HEK293T (cell line): ENCODE measurements at regions not wholly inside any gene's neighbourhood (a gene's known extent, or its start where the extent isn't known, plus 50 kb on each side); places are given as distances from the start of the nearest gene placed in this dataset.

Source experiments
- FOXA1 ChIP-seq: fragments of 450-650 bp; IDR thresholded peaks from 2 replicates; pipeline ENCODE4 v1.6.1; 2016; ENCODE audit warnings: mild to moderate bottlenecking
- LEF1 ChIP-seq: fragments of 450-650 bp; IDR thresholded peaks from 2 replicates; pipeline ENCODE4 v1.6.1; 2017; ENCODE audit warnings: mild to moderate bottlenecking, borderline replicate concordance
- PKNOX1 ChIP-seq: fragments of 450-650 bp; IDR thresholded peaks from 2 replicates; pipeline ENCODE4 v1.6.1; 2016

- no peak for TF ChIP-seq FOXA1
- TF ChIP-seq PKNOX1 = no peak
- no peak for TF ChIP-seq LEF1
Measured at GRCh38 chr7:38060637-38061036, 117.4 kb upstream of the STARD3NL start.
